ENCODE measurements at regions not wholly inside any gene's neighbourhood (a gene's known extent, or its start where the extent isn't known, plus 50 kb on each side); places are given as distances from the start of the nearest gene placed in this dataset.

- TF ChIP-seq CEBPB (IDR thresholded peaks at IDR 0.05) (no peak), POLR2AphosphoS2 (conservative IDR thresholded peaks at IDR 0.05; ENCODE audit: low read length) (no peak), NR3C1 (IDR thresholded peaks at IDR 0.05) (no peak), RAD21 (conservative IDR thresholded peaks at IDR 0.05 in 1 of 2, IDR thresholded peaks at IDR 0.05 in 1 of 2) (no peak), KDM5A (IDR thresholded peaks at IDR 0.05) (no peak), CTCF (IDR thresholded peaks at IDR 0.05) (no peak), NFE2L2 (conservative IDR thresholded peaks at IDR 0.05; ENCODE audit: low read length) (no peak), CHD2 (IDR thresholded peaks at IDR 0.05; ENCODE audit: low read length, partially characterized antibody) (no peak), ZC3H11A (IDR thresholded peaks at IDR 0.05) (no peak), ZNF302 (CRISPR knock-in tag; IDR thresholded peaks at IDR 0.05) (no peak), HOXB5 (CRISPR knock-in tag; IDR thresholded peaks at IDR 0.05) (no peak), CBX8 (IDR thresholded peaks at IDR 0.05) (no peak), ZSCAN20 (CRISPR knock-in tag; IDR thresholded peaks at IDR 0.05) (no peak), HEYL (CRISPR knock-in tag; IDR thresholded peaks at IDR 0.05) (no peak), FOSB (CRISPR knock-in tag; IDR thresholded peaks at IDR 0.05) (no peak), CHD4 (IDR thresholded peaks at IDR 0.05; ENCODE audit: borderline replicate concordance) (no peak), TP53 (CRISPR knock-in tag; IDR thresholded peaks at IDR 0.05) (no peak), JUN (IDR thresholded peaks at IDR 0.05) (no peak), EHF (CRISPR knock-in tag; IDR thresholded peaks at IDR 0.05) (no peak), MAZ (IDR thresholded peaks at IDR 0.05; ENCODE audit: borderline replicate concordance, low read depth, low read length) (no peak)
- no peak overlapping the region for H3K27ac ChIP-seq
- no peak overlapping the region for H3K4me2 ChIP-seq
- DNase-seq (ENCODE audit: low read depth in 1 of 2, low spot score in 1 of 2) = no peak
- CTCF ChIA-PET = no interaction called here
- ATAC-seq = no peak
- H3K9me3 ChIP-seq = no peaks in the 10 kb centered on the region
- POLR2A ChIA-PET = no interaction called here
- no peak for FAIRE-seq
- H3K4me3 ChIP-seq = no peak overlapping the region
- 29% methylated on average over 2 of the region's 2 CpGs for WGBS (ENCODE audit: missing lambda C conversion rate)
- H3K4me1 ChIP-seq = no peaks in the 10 kb centered on the region
These were observed 334.7 kb downstream of the HRH4 start for GRCh38 chr18:24795129-24795528.

DNA sequence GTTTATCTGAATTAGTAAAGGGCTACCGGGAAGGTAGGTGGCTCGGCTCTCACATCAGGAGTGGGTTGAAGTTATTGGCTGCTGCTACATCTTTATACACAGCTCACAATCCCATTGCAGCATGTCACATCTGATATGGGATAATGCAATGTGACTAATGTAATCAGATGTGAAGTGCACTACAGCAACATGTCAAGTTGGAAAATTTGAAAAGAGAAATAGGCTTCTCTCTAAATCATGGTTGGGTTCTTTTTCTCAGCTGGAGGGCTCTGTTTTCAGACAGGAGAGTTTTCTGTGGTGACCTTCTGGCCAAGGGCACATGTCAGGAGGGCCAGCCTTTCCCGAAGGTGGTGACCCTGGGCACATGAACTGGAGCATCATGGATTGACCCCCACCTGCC, 337.5 kb downstream of the HRH4 start:
- DNase-seq (ENCODE audit: low read depth in 1 of 2, low spot score in 1 of 2) = no peak
- Histone ChIP-seq H3K9me3 (no peaks in the 10 kb centered on the region), H3K4me3 (no peak overlapping the region), H3K27ac (no peak overlapping the region), H3K4me1 (no peaks in the 10 kb centered on the region), H3K4me2 (no peak overlapping the region)
- ATAC-seq = no peak
- ChIA-PET POLR2A (no interaction called here), CTCF (no interaction called here)
- no peak for TF ChIP-seq HOXA7 (CRISPR knock-in tag; IDR thresholded peaks at IDR 0.05)
- no peak for TF ChIP-seq REST (IDR thresholded peaks at IDR 0.05)
- TF ChIP-seq TFCP2L1 (CRISPR knock-in tag; IDR thresholded peaks at IDR 0.05) = no peak
- TF ChIP-seq, protein P1, sequence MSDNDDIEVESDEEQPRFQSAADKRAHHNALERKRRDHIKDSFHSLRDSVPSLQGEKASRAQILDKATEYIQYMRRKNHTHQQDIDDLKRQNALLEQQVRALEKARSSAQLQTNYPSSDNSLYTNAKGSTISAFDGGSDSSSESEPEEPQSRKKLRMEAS (IDR thresholded peaks at IDR 0.05) = no peak
- TF ChIP-seq HEYL (CRISPR knock-in tag; IDR thresholded peaks at IDR 0.05) = no peak
- TF ChIP-seq SREBF2 (IDR thresholded peaks at IDR 0.05) = no peak
- TF ChIP-seq CBX8 (IDR thresholded peaks at IDR 0.05) = no peak
- no peak for TF ChIP-seq ZC3H11A (IDR thresholded peaks at IDR 0.05)
- TF ChIP-seq MAFK (IDR thresholded peaks at IDR 0.05; ENCODE audit: partially characterized antibody) = no peak
- no peak for TF ChIP-seq MYC (IDR thresholded peaks at IDR 0.05; ENCODE audit: borderline replicate concordance, low read length)
- TF ChIP-seq KDM5A (IDR thresholded peaks at IDR 0.05) = no peak
- TF ChIP-seq POLR2AphosphoS2 (conservative IDR thresholded peaks at IDR 0.05; ENCODE audit: low read length) = no peak
- TF ChIP-seq RAD21 (conservative IDR thresholded peaks at IDR 0.05 in 1 of 2, IDR thresholded peaks at IDR 0.05 in 1 of 2) = no peak
- no peak for TF ChIP-seq NFE2L2 (conservative IDR thresholded peaks at IDR 0.05; ENCODE audit: low read length)
- 0% methylated on average over 3 of the region's 3 CpGs for WGBS (ENCODE audit: missing lambda C conversion rate)
- no peak for FAIRE-seq

Data from A549 (cell line).